ENCODE measurements at regions not wholly inside any gene's neighbourhood (a gene's known extent, or its start where the extent isn't known, plus 50 kb on each side); places are given as distances from the start of the nearest gene placed in this dataset.

- Histone ChIP-seq H3K79me2 (ENCODE audit: insufficient read depth, low read length) (no peaks in the 10 kb centered on the region), H3K9me3 (ENCODE audit: control insufficient read depth in 1 of 2, insufficient read depth in 1 of 2, low read depth in 1 of 2, low read length in 2 of 2) (no peaks in the 10 kb centered on the region), H3K9me2 (ENCODE audit: insufficient read depth) (no peaks in the 10 kb centered on the region), H3K27me3 (ENCODE audit: insufficient read depth, low read length) (peaks cover 3% of the 10 kb centered on the region; the same call in 1 of the 2 replicates), H3K4me2 (ENCODE audit: low read length) (no peak overlapping the region), H3K27ac (ENCODE audit: low read depth, low read length) (no peak overlapping the region), H3K4me1 (ENCODE audit: control insufficient read depth in 1 of 2, insufficient read depth in 2 of 2, low read length in 2 of 2) (peaks cover 3 to 6% of the 10 kb centered on the region in 2 experiments; a peak in 3 of 4 replicates), H3K36me3 (ENCODE audit: control insufficient read depth in 1 of 2, insufficient read depth in 2 of 2, low read length in 2 of 2) (no peaks in the 10 kb centered on the region), H2AFZ (ENCODE audit: low read depth, low read length, poor library complexity, severe bottlenecking) (no peak overlapping the region), H3K4me3 (replicated peaks in 1 of 2; ENCODE audit: low read depth in 1 of 2, low read length in 2 of 2) (no peak overlapping the region), H4K20me1 (ENCODE audit: insufficient read depth) (no peaks in the 10 kb centered on the region), H3K9ac (ENCODE audit: low read length) (no peak overlapping the region)
- ChIA-PET POLR2A (no interaction called here), CTCF (no interaction called here), RAD21 (ENCODE audit: low non-redundant PET in 1 of 2, low total read pairs in 2 of 2, uncharacterized antibody in 2 of 2, unreplicated experiment in 2 of 2) (no interaction called here)
- BruUV-seq (replicated peaks): no TSS peak
- DNase-seq (ENCODE audit: low read depth, low spot score) (no peak), ATAC-seq (no peak)
- intact Hi-C loops (cut with micrococcal nuclease): loop anchor here (5.0 kb wide), 1 partner anchor 52 kb away; no protein-coding TSS in a partner anchor
- TF ChIP-seq CTCF (IDR thresholded peaks at IDR 0.05 in 2 of 3, conservative IDR thresholded peaks at IDR 0.05 in 1 of 3; ENCODE audit: borderline replicate concordance in 1 of 3, insufficient read depth in 1 of 3, low read depth in 2 of 3, low read length in 2 of 3): no peak
- no peak for TF ChIP-seq CBX3 (IDR thresholded peaks at IDR 0.05; ENCODE audit: low read depth)
- TF ChIP-seq JUND (IDR thresholded peaks at IDR 0.05): no peak
- no peak for TF ChIP-seq TCF7L2 (IDR thresholded peaks at IDR 0.05; ENCODE audit: borderline replicate concordance, extremely low read depth, insufficient read depth, insufficient read length)
Measured at GRCh38 chr10:43859016-43859525, 210.4 kb upstream of the ZNF32 start.

GRCh38 chr10:43857931-43858315, 209.2 kb upstream of the ZNF32 start:
- CTCF ChIA-PET: no interaction called here
- Histone ChIP-seq H3K27me3 (ENCODE audit: insufficient read depth, low read length) (peaks cover 3% of the 10 kb centered on the region; the same call in 1 of the 2 replicates), H3K4me2 (ENCODE audit: low read length) (no peak overlapping the region), H3K27ac (ENCODE audit: low read depth, low read length) (no peak overlapping the region), H2AFZ (ENCODE audit: low read depth, low read length, poor library complexity, severe bottlenecking) (no peak overlapping the region), H3K4me3 (replicated peaks in 1 of 2; ENCODE audit: low read depth in 1 of 2, low read length in 2 of 2) (no peak overlapping the region), H3K9me3 (ENCODE audit: control insufficient read depth in 1 of 2, insufficient read depth in 1 of 2, low read depth in 1 of 2, low read length in 2 of 2) (no peaks in the 10 kb centered on the region), H3K79me2 (ENCODE audit: insufficient read depth, low read length) (no peaks in the 10 kb centered on the region), H3K9ac (ENCODE audit: low read length) (no peak overlapping the region), H3K36me3 (ENCODE audit: control insufficient read depth in 1 of 2, insufficient read depth in 2 of 2, low read length in 2 of 2) (no peaks in the 10 kb centered on the region), H3K4me1 (ENCODE audit: control insufficient read depth in 1 of 2, insufficient read depth in 2 of 2, low read length in 2 of 2) (peaks cover 8 to 14% of the 10 kb centered on the region in 2 experiments), H3K9me2 (ENCODE audit: insufficient read depth) (no peaks in the 10 kb centered on the region), H4K20me1 (ENCODE audit: insufficient read depth) (no peaks in the 10 kb centered on the region)
- intact Hi-C loops (cut with micrococcal nuclease): loop anchor here (5.0 kb wide), 1 partner anchor 51 kb away; no protein-coding TSS in a partner anchor
- RAD21 ChIA-PET (ENCODE audit: low non-redundant PET in 1 of 2, low total read pairs in 2 of 2, uncharacterized antibody in 2 of 2, unreplicated experiment in 2 of 2): no interaction called here
- DNase-seq (ENCODE audit: low read depth, low spot score) (no peak), ATAC-seq (no peak)
- BruUV-seq (replicated peaks): no TSS peak
- POLR2A ChIA-PET: no interaction called here
- TF ChIP-seq EZH2phosphoT487 (IDR thresholded peaks at IDR 0.05; ENCODE audit: borderline replicate concordance): no peak
- TF ChIP-seq FOSL1 (IDR thresholded peaks at IDR 0.05; ENCODE audit: low read depth): no peak
- TF ChIP-seq CTCF (IDR thresholded peaks at IDR 0.05 in 2 of 3, conservative IDR thresholded peaks at IDR 0.05 in 1 of 3; ENCODE audit: borderline replicate concordance in 1 of 3, insufficient read depth in 1 of 3, low read depth in 2 of 3, low read length in 2 of 3): no peak
- TF ChIP-seq MAX (IDR thresholded peaks at IDR 0.05): no peak
- no peak for TF ChIP-seq ZNF274 (IDR thresholded peaks at IDR 0.05; ENCODE audit: low read depth, low read length)
- TF ChIP-seq ZBTB33 (IDR thresholded peaks at IDR 0.05; ENCODE audit: extremely low read depth, insufficient replicate concordance, low read length): no peak
- no peak for TF ChIP-seq SIN3A (IDR thresholded peaks at IDR 0.05; ENCODE audit: low read depth)
- no peak for TF ChIP-seq RAD21 (IDR thresholded peaks at IDR 0.05; ENCODE audit: low read depth)
- no peak for TF ChIP-seq YY1 (IDR thresholded peaks at IDR 0.05; ENCODE audit: extremely low read depth, insufficient replicate concordance, low read depth, low read length)
- TF ChIP-seq EGR1 (IDR thresholded peaks at IDR 0.05; ENCODE audit: low read depth): no peak
- no peak for TF ChIP-seq POLR2A (IDR thresholded peaks at IDR 0.05; ENCODE audit: borderline replicate concordance, extremely low read depth, insufficient read depth, insufficient read length)

All from HCT116 (cell line).